ENCODE measurements at regions not wholly inside any gene's neighbourhood (a gene's known extent, or its start where the extent isn't known, plus 50 kb on each side); places are given as distances from the start of the nearest gene placed in this dataset.

GRCh38 chr11:70501933-70502540 lies 103.7 kb downstream of the CTTN start:
- DNase-seq: no peak

GRCh38 chr11:70502677-70503467 lies 104.5 kb downstream of the CTTN start:
- no peak for DNase-seq

- DNase-seq: no peak
Observed at GRCh38 chr11:70503468-70504221, 105.3 kb downstream of the CTTN start.

- no peak for DNase-seq
Observed at GRCh38 chr11:70504246-70505020, 106.1 kb downstream of the CTTN start.

- DNase-seq: no peak
Observed at GRCh38 chr11:70505331-70505731, 107.0 kb downstream of the CTTN start.

- no peak for DNase-seq
Observed at GRCh38 chr11:70505761-70506657, 107.7 kb downstream of the CTTN start.

- no peak for DNase-seq
Observed at GRCh38 chr11:70506658-70506970, 108.3 kb downstream of the CTTN start.

GRCh38 chr11:70506986-70507385 lies 108.7 kb downstream of the CTTN start:
- DNase-seq: no peak

- DNase-seq: no peak
Observed at GRCh38 chr11:70507466-70508230, 109.3 kb downstream of the CTTN start.

- no peak for DNase-seq
Observed at GRCh38 chr11:70508231-70508480, 109.8 kb downstream of the CTTN start.

- DNase-seq: no peak
Observed at GRCh38 chr11:70509476-70509875, 111.1 kb downstream of the CTTN start.

- no peak for DNase-seq
Observed at GRCh38 chr11:70510106-70510505, 111.8 kb downstream of the CTTN start.

GRCh38 chr11:70510571-70510970 lies 112.2 kb downstream of the CTTN start:
- DNase-seq: no peak

GRCh38 chr11:70511345-70511744 lies 113.0 kb downstream of the CTTN start:
- no peak for DNase-seq

- DNase-seq: no peak
Observed at GRCh38 chr11:70512716-70513115, 114.4 kb downstream of the CTTN start.

- no peak for DNase-seq
Observed at GRCh38 chr11:70517203-70517602, 118.9 kb downstream of the CTTN start.

GRCh38 chr11:70517988-70518907 lies 119.9 kb downstream of the CTTN start:
- no peak for DNase-seq

GRCh38 chr11:70519117-70519516 lies 120.8 kb downstream of the CTTN start:
- DNase-seq: no peak

GRCh38 chr11:70521475-70522308 lies 123.4 kb downstream of the CTTN start:
- DNase-seq: no peak

GRCh38 chr11:70522309-70522592 lies 123.9 kb downstream of the CTTN start:
- no peak for DNase-seq
